GM23338 (cell line): ENCODE measurements at regions not wholly inside any gene's neighbourhood (a gene's known extent, or its start where the extent isn't known, plus 50 kb on each side); places are given as distances from the start of the nearest gene placed in this dataset.

Experiments
- ATAC-seq: fragments of 200-7000 bp; cut with Tn5 transposase; 3 replicates; pipeline ENCODE4 v1.9.1; 2020
- DNase-seq: peaks from one replicate; pipeline ENCODE4 v3.0.0-alpha.2; 2015; ENCODE audit warnings: low spot score
- H2AFZ ChIP-seq: fragments of 200-600 bp; sonication (generic); 2 replicates; pipeline ENCODE4 v1.8.0; 2016; ENCODE audit warnings: antibody characterized with exemption, mild to moderate bottlenecking, moderate library complexity
- H3F3A ChIP-seq: fragments of 200-600 bp; sonication (generic); replicated peaks from 2 replicates; pipeline ENCODE4 v1.8.0; 2017; ENCODE audit warnings: antibody characterized with exemption, mixed run types, low read depth
- H3K27ac ChIP-seq: fragments of 200-600 bp; sonication (generic); 2 replicates; pipeline ENCODE4 v1.6.1; 2016; ENCODE audit warnings: low read depth
- H3K27me3 ChIP-seq: fragments of 200-600 bp; sonication (generic); 2 replicates; pipeline ENCODE4 v1.8.0; 2016; ENCODE audit warnings: mild to moderate bottlenecking, mixed run types, moderate library complexity; ENCODE audit not compliant: insufficient read depth
- H3K36me3 ChIP-seq: fragments of 200-600 bp; sonication (generic); 2 replicates; pipeline ENCODE4 v1.8.0; 2016; ENCODE audit warnings: mild to moderate bottlenecking; ENCODE audit not compliant: insufficient read depth
- H3K4me1 ChIP-seq: fragments of 200-600 bp; sonication (generic); 2 replicates; pipeline ENCODE4 v1.8.0; 2016; ENCODE audit warnings: mild to moderate bottlenecking, moderate library complexity; ENCODE audit not compliant: insufficient read depth
- H3K4me2 ChIP-seq: fragments of 200-600 bp; sonication (generic); 2 replicates; pipeline ENCODE4 v1.7.1; 2017; ENCODE audit warnings: mixed run types
- H3K4me3 ChIP-seq: fragments of 200-600 bp; sonication (generic); 2 replicates; pipeline ENCODE4 v1.6.1; 2016; ENCODE audit warnings: mixed run types
- H3K79me2 ChIP-seq: fragments of 200-600 bp; sonication (generic); replicated peaks from 2 replicates; pipeline ENCODE4 v1.8.0; 2017; ENCODE audit warnings: mild to moderate bottlenecking; ENCODE audit not compliant: insufficient read depth
- H3K9me2 ChIP-seq: fragments of 200-600 bp; sonication (generic); 2 replicates; pipeline ENCODE4 v1.8.0; 2017; ENCODE audit not compliant: insufficient read depth
- H4K20me1 ChIP-seq: fragments of 200-600 bp; sonication (generic); replicated peaks from 2 replicates; pipeline ENCODE4 v1.8.0; 2017; ENCODE audit warnings: mild to moderate bottlenecking; ENCODE audit not compliant: insufficient read depth
- H3K27ac Mint-ChIP-seq: 2 replicates; pipeline ENCODE4 v1.8.0; 2020; ENCODE audit warnings: inconsistent platforms, mild to moderate bottlenecking, moderate library complexity, mixed read lengths
- H3K27me3 Mint-ChIP-seq: 3 replicates; pipeline ENCODE4 v1.8.0; 2022; ENCODE audit warnings: low read depth, mild to moderate bottlenecking, moderate library complexity, mixed read lengths, inconsistent platforms; ENCODE audit not compliant: insufficient read depth, poor library complexity
- H3K36me3 Mint-ChIP-seq: 3 replicates; pipeline ENCODE4 v1.8.0; 2021; ENCODE audit warnings: low read depth, mild to moderate bottlenecking, inconsistent platforms, moderate library complexity, mixed read lengths
- H3K4me1 Mint-ChIP-seq: 3 replicates; pipeline ENCODE4 v1.8.0; 2020; ENCODE audit warnings: mild to moderate bottlenecking, inconsistent platforms, mixed read lengths
- H3K4me3 Mint-ChIP-seq: 3 replicates; pipeline ENCODE4 v1.8.0; 2021; ENCODE audit warnings: moderate library complexity, mild to moderate bottlenecking, inconsistent platforms, mixed read lengths
- H3K9me3 Mint-ChIP-seq: 3 replicates; pipeline ENCODE4 v1.8.0; 2020; ENCODE audit warnings: moderate library complexity, mild to moderate bottlenecking, inconsistent platforms, mixed read lengths
- CREB1 ChIP-seq: fragments of 250-450 bp; sonication (Bioruptor Pico); IDR thresholded peaks from 2 replicates; pipeline ENCODE4 v1.5.0; 2020; ENCODE audit warnings: low read depth, mild to moderate bottlenecking, moderate library complexity
- ETS1 ChIP-seq: IDR thresholded peaks from 2 replicates; pipeline ENCODE4 v1.6.1; 2016; ENCODE audit warnings: antibody characterized with exemption
- EZH2 ChIP-seq: fragments of 200-600 bp; sonication (generic); IDR thresholded peaks from one replicate; pipeline ENCODE4 v1.8.0; 2017; ENCODE audit warnings: antibody characterized with exemption, mild to moderate bottlenecking, low read depth; ENCODE audit not compliant: unreplicated experiment
- EZH2phosphoT487 ChIP-seq: fragments of 200-600 bp; sonication (generic); IDR thresholded peaks from one replicate; pipeline ENCODE4 v1.8.1; 2018; ENCODE audit warnings: antibody characterized with exemption; ENCODE audit not compliant: unreplicated experiment
- NANOG ChIP-seq: IDR thresholded peaks from 2 replicates; pipeline ENCODE4 v1.6.1; 2016; ENCODE audit warnings: antibody characterized with exemption, borderline replicate concordance
- POLR2AphosphoS5 ChIP-seq: IDR thresholded peaks from 2 replicates; pipeline ENCODE4 v1.6.1; 2016; ENCODE audit warnings: antibody characterized with exemption, low read depth
- REST ChIP-seq: IDR thresholded peaks from one replicate; pipeline ENCODE4 v1.6.1; 2018; ENCODE audit warnings: antibody characterized with exemption; ENCODE audit not compliant: unreplicated experiment
- ZNF114 ChIP-seq: fragments of 250-450 bp; sonication (Bioruptor Pico); IDR thresholded peaks from 2 replicates; pipeline ENCODE4 v1.5.0; 2020; ENCODE audit warnings: mild to moderate bottlenecking, moderate library complexity
- ZNF331 ChIP-seq: fragments of 250-450 bp; sonication (Bioruptor Pico); IDR thresholded peaks from 2 replicates; pipeline ENCODE4 v1.5.0; 2020; ENCODE audit warnings: low read depth, mild to moderate bottlenecking, moderate library complexity
- ZNF462 ChIP-seq: fragments of 250-450 bp; sonication (Bioruptor Pico); IDR thresholded peaks from 2 replicates; pipeline ENCODE4 v1.5.0; 2020; ENCODE audit warnings: mild to moderate bottlenecking, moderate library complexity

- ATAC-seq, result no peak
Observed at GRCh38 chr12:103109861-103110260, 152.4 kb downstream of the ASCL1 start.

More at GRCh38 chr12:103109861-103110260, 152.4 kb downstream of the ASCL1 start:
- Histone ChIP-seq H2AFZ (no peak overlapping the region), H3K4me3 (no peak overlapping the region), H3K4me2 (no peak overlapping the region), H3K9me2 (0 out of 2 replicates have a peak, but pooled peaks cover 4% of the 10 kb centered on the region), H3F3A (no peaks in the 10 kb centered on the region), H3K79me2 (no peaks in the 10 kb centered on the region), H3K4me1 (no peaks in the 10 kb centered on the region), H3K27ac (no peak overlapping the region), H3K36me3 (no peaks in the 10 kb centered on the region), H3K27me3 (no peaks in the 10 kb centered on the region), H4K20me1 (no peaks in the 10 kb centered on the region)
- no peak overlapping the region for H3K4me3 Mint-ChIP-seq
- DNase-seq, result no peak
- no peak overlapping the region for H3K27ac Mint-ChIP-seq
- no peaks in the 10 kb centered on the region for H3K36me3 Mint-ChIP-seq
- no peaks in the 10 kb centered on the region for H3K9me3 Mint-ChIP-seq
- TF ChIP-seq ZNF114 (CRISPR knock-in tag) (no peak), REST (no peak), EZH2phosphoT487 (no peak), EZH2 (no peak), POLR2AphosphoS5 (no peak), ZNF462 (CRISPR knock-in tag) (no peak), ETS1 (no peak), NANOG (no peak), CREB1 (CRISPR knock-in tag) (no peak), ZNF331 (CRISPR knock-in tag) (no peak)
- H3K4me1 Mint-ChIP-seq, result no peaks in the 10 kb centered on the region
- no peaks in the 10 kb centered on the region for H3K27me3 Mint-ChIP-seq
